H9 (cell line): ENCODE measurements at regions not wholly inside any gene's neighbourhood (a gene's known extent, or its start where the extent isn't known, plus 50 kb on each side); places are given as distances from the start of the nearest gene placed in this dataset.

ENCODE experiments used
- DNase-seq: peaks from one replicate; pipeline ENCODE4 v3.0.0-alpha.2; 2017
- H2AFZ ChIP-seq: one replicate; pipeline ENCODE4 v1.6.1; 2013; ENCODE audit warnings: mild to moderate bottlenecking, low read length, control low read depth, moderate library complexity
- H2AK5ac ChIP-seq: 2 replicates; pipeline ENCODE4 v1.6.1; 2013; ENCODE audit warnings: low read length, control low read depth, mixed read lengths; ENCODE audit not compliant: insufficient read length
- H2BK120ac ChIP-seq: one replicate; pipeline ENCODE4 v1.6.1; 2013; ENCODE audit warnings: low read depth, mild to moderate bottlenecking, low read length, control low read depth, inconsistent platforms; ENCODE audit not compliant: poor library complexity, severe bottlenecking
- H2BK12ac ChIP-seq: 2 replicates; pipeline ENCODE4 v1.6.1; 2013; ENCODE audit warnings: low read length, control low read depth, mixed read lengths, low read depth; ENCODE audit not compliant: insufficient read length
- H2BK15ac ChIP-seq: 2 replicates; pipeline ENCODE4 v1.6.1; 2013; ENCODE audit warnings: low read depth, low read length, control low read depth
- H2BK20ac ChIP-seq: one replicate; pipeline ENCODE4 v1.6.1; 2013; ENCODE audit warnings: low read depth, mild to moderate bottlenecking, low read length, control low read depth, inconsistent platforms; ENCODE audit not compliant: poor library complexity, severe bottlenecking
- H2BK5ac ChIP-seq: 2 replicates; pipeline ENCODE4 v1.6.1; 2013; ENCODE audit warnings: low read length, control low read depth, mixed read lengths; ENCODE audit not compliant: insufficient read length
- H3K14ac ChIP-seq: 2 replicates; pipeline ENCODE4 v1.6.1; 2013; ENCODE audit warnings: low read length, control low read depth; ENCODE audit not compliant: insufficient read depth
- H3K18ac ChIP-seq: 2 replicates; pipeline ENCODE4 v1.6.1; 2013; ENCODE audit warnings: low read depth, mild to moderate bottlenecking, mixed read lengths, low read length, control low read depth; ENCODE audit not compliant: insufficient read length
- H3K23ac ChIP-seq: 2 replicates; pipeline ENCODE4 v1.6.1; 2013; ENCODE audit warnings: low read length, control low read depth, mixed read lengths, low read depth; ENCODE audit not compliant: insufficient read length
- H3K23me2 ChIP-seq: 2 replicates; pipeline ENCODE4 v1.6.1; 2013; ENCODE audit warnings: low read depth, mild to moderate bottlenecking, mixed read lengths, low read length, control low read depth; ENCODE audit not compliant: insufficient read length, poor library complexity, severe bottlenecking
- H3K27ac ChIP-seq: 2 replicates; pipeline ENCODE4 v1.5.1; 2013; ENCODE audit warnings: low read length, control low read depth, mixed read lengths, low read depth; ENCODE audit not compliant: insufficient read length
- H3K27me3 ChIP-seq: 2 replicates; pipeline ENCODE4 v1.6.1; 2013; ENCODE audit warnings: low read length, control low read depth, inconsistent platforms; ENCODE audit not compliant: insufficient read depth
- H3K4ac ChIP-seq: 2 replicates; pipeline ENCODE4 v1.6.1; 2013; ENCODE audit warnings: low read depth, mild to moderate bottlenecking, control low read depth, inconsistent platforms, low read length, moderate library complexity
- H3K4me1 ChIP-seq: 2 replicates; pipeline ENCODE4 v1.6.1; 2013; ENCODE audit warnings: low read length, control low read depth, inconsistent platforms; ENCODE audit not compliant: insufficient read depth
- H3K4me2 ChIP-seq: 2 replicates; pipeline ENCODE4 v1.6.1; 2013; ENCODE audit warnings: low read length, control low read depth, mixed read lengths; ENCODE audit not compliant: insufficient read length, insufficient read depth
- H3K56ac ChIP-seq: 2 replicates; pipeline ENCODE4 v1.6.1; 2013; ENCODE audit warnings: low read depth, mild to moderate bottlenecking, mixed read lengths, low read length, control low read depth; ENCODE audit not compliant: insufficient read length
- H3K79me1 ChIP-seq: 2 replicates; pipeline ENCODE4 v1.6.1; 2013; ENCODE audit warnings: low read depth, mild to moderate bottlenecking, moderate library complexity, low read length, control low read depth, inconsistent platforms; ENCODE audit not compliant: insufficient read depth, poor library complexity, severe bottlenecking
- H3K79me2 ChIP-seq: 2 replicates; pipeline ENCODE4 v1.6.1; 2013; ENCODE audit warnings: low read length, control low read depth, inconsistent platforms; ENCODE audit not compliant: insufficient read depth
- H3K9ac ChIP-seq: 2 replicates; pipeline ENCODE4 v1.6.1; 2013; ENCODE audit warnings: low read length, control low read depth, mixed read lengths; ENCODE audit not compliant: insufficient read length; ENCODE audit errors: extremely low read depth
- H3K9me3 ChIP-seq: one replicate; pipeline ENCODE4 v1.6.1; 2013; ENCODE audit warnings: low read depth, low read length, inconsistent platforms; ENCODE audit not compliant: control insufficient read depth
- H3T11ph ChIP-seq: one replicate; pipeline ENCODE4 v1.6.1; 2013; ENCODE audit warnings: mild to moderate bottlenecking, low read length, control low read depth, inconsistent platforms
- H4K20me1 ChIP-seq: one replicate; pipeline ENCODE4 v1.6.1; 2013; ENCODE audit not compliant: control insufficient read depth, insufficient read length, insufficient read depth
- H4K5ac ChIP-seq: 2 replicates; pipeline ENCODE4 v1.6.1; 2013; ENCODE audit warnings: low read depth, mild to moderate bottlenecking, mixed read lengths, low read length, control low read depth; ENCODE audit not compliant: insufficient read length
- H4K8ac ChIP-seq: replicated peaks from 2 replicates; pipeline ENCODE4 v1.6.1; 2013; ENCODE audit warnings: low read length, control low read depth, mixed read lengths, low read depth; ENCODE audit not compliant: insufficient read length
- H4K91ac ChIP-seq: 2 replicates; pipeline ENCODE4 v1.6.1; 2013; ENCODE audit warnings: low read depth, mild to moderate bottlenecking, moderate library complexity, mixed read lengths, low read length, control low read depth; ENCODE audit not compliant: insufficient read length
- H3K27ac Mint-ChIP-seq, 3 experiments: 2 replicates in 2 of 3; 3 replicates in 1 of 3; pipeline ENCODE4 v1.8.0; 2020 to 2021; ENCODE audit warnings: mixed read lengths in 3 of 3, mild to moderate bottlenecking in 1 of 3, moderate library complexity in 1 of 3
- H3K27me3 Mint-ChIP-seq: 2 replicates; pipeline ENCODE4 v1.8.0; 2021; ENCODE audit warnings: low read depth, mild to moderate bottlenecking, moderate library complexity, mixed read lengths
- H3K36me3 Mint-ChIP-seq, 3 experiments: 2 replicates in 2 of 3; 3 replicates in 1 of 3; pipeline ENCODE4 v1.8.0; 2020 to 2021; ENCODE audit warnings: low read depth in 3 of 3, mixed read lengths in 3 of 3; ENCODE audit not compliant: insufficient read depth in 1 of 3
- H3K4me1 Mint-ChIP-seq, 2 experiments: 2 replicates each; pipeline ENCODE4 v1.8.0; 2020; ENCODE audit warnings: mixed read lengths in 2 of 2
- H3K4me3 Mint-ChIP-seq, 2 experiments: 2 replicates in 1 of 2; 3 replicates in 1 of 2; pipeline ENCODE4 v1.8.0; 2020 to 2021; ENCODE audit warnings: mild to moderate bottlenecking in 2 of 2, mixed read lengths in 2 of 2, moderate library complexity in 1 of 2
- H3K9me3 Mint-ChIP-seq, 2 experiments: 2 replicates in 1 of 2; 3 replicates in 1 of 2; pipeline ENCODE4 v1.8.0; 2020; ENCODE audit warnings: mild to moderate bottlenecking in 2 of 2, mixed read lengths in 2 of 2, moderate library complexity in 1 of 2
- WGBS: extraction: QIAGEN DNeasy Blood & Tissue Kit; methylation state at CpG from one replicate; pipeline ENCODE4 v1.1.7; 2013; ENCODE audit warnings: missing lambda C conversion rate, low lambda C conversion rate, mixed read lengths; ENCODE audit not compliant: insufficient read length; ENCODE audit errors: extremely low coverage; 5-methylcytosine and 5-hydroxymethylcytosine counted together
- TF ChIP-seq, protein P1 (sequence below): fragments of 200-600 bp; sonication (generic); conservative IDR thresholded peaks from 3 replicates; pipeline ENCODE4 v1.8.0; 2021; ENCODE audit warnings: antibody characterized with exemption, mild to moderate bottlenecking

- H3K4me2 ChIP-seq: no peak overlapping the region
- Mint-ChIP-seq H3K27me3 (no peaks in the 10 kb centered on the region; the same call in none of the 2 replicates), H3K4me1 (peaks cover 5 to 12% of the 10 kb centered on the region in 2 experiments), H3K27ac (no peak overlapping the region), H3K4me3 (no peak overlapping the region), H3K36me3 (no peaks in the 10 kb centered on the region), H3K9me3 (no peaks in the 10 kb centered on the region; a peak in 1 of 5 replicates)
- H2BK5ac ChIP-seq: no peak overlapping the region
- no peak overlapping the region for H3K4ac ChIP-seq
- TF ChIP-seq, protein P1, sequence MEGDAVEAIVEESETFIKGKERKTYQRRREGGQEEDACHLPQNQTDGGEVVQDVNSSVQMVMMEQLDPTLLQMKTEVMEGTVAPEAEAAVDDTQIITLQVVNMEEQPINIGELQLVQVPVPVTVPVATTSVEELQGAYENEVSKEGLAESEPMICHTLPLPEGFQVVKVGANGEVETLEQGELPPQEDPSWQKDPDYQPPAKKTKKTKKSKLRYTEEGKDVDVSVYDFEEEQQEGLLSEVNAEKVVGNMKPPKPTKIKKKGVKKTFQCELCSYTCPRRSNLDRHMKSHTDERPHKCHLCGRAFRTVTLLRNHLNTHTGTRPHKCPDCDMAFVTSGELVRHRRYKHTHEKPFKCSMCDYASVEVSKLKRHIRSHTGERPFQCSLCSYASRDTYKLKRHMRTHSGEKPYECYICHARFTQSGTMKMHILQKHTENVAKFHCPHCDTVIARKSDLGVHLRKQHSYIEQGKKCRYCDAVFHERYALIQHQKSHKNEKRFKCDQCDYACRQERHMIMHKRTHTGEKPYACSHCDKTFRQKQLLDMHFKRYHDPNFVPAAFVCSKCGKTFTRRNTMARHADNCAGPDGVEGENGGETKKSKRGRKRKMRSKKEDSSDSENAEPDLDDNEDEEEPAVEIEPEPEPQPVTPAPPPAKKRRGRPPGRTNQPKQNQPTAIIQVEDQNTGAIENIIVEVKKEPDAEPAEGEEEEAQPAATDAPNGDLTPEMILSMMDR: no peak
- no peak overlapping the region for H4K5ac ChIP-seq
- H2BK120ac ChIP-seq: no peak overlapping the region
- no peaks in the 10 kb centered on the region for H3K23me2 ChIP-seq
- no peak overlapping the region for H2BK15ac ChIP-seq
- H3K27ac ChIP-seq: no peak overlapping the region
- DNase-seq: no peak
- H3K9me3 ChIP-seq: no peaks in the 10 kb centered on the region
- H2BK12ac ChIP-seq: no peak overlapping the region
- H4K91ac ChIP-seq: no peak overlapping the region
- no CpG with 5 or more reads among the region's 9 CpGs for WGBS
- no peak overlapping the region for H4K8ac ChIP-seq
- no peaks in the 10 kb centered on the region for H4K20me1 ChIP-seq
- H3T11ph ChIP-seq: no peak overlapping the region
- no peak overlapping the region for H2AK5ac ChIP-seq
- no peak overlapping the region for H2BK20ac ChIP-seq
- H3K18ac ChIP-seq: no peak overlapping the region
- no peak overlapping the region for H3K23ac ChIP-seq
- no peaks in the 10 kb centered on the region for H3K79me1 ChIP-seq
- H3K14ac ChIP-seq: no peak overlapping the region
- H3K9ac ChIP-seq: no peak overlapping the region
- H3K4me1 ChIP-seq: peaks cover 3% of the 10 kb centered on the region; the same call in 1 of the 2 replicates
- H3K56ac ChIP-seq: no peak overlapping the region
- no peaks in the 10 kb centered on the region for H3K79me2 ChIP-seq
- H2AFZ ChIP-seq: no peak overlapping the region
- H3K27me3 ChIP-seq: no peaks in the 10 kb centered on the region
These were observed 71.5 kb upstream of the CTDP1 start for GRCh38 chr18:79608069-79608468.
